Lower leg skin (tissue), 4 donors: ENCODE measurements at regions not wholly inside any gene's neighbourhood (a gene's known extent, or its start where the extent isn't known, plus 50 kb on each side); places are given as distances from the start of the nearest gene placed in this dataset.

ENCODE experiments used
- DNase-seq, 2 donors: peaks; one replicate each; pipeline ENCODE4 v3.0.0-alpha.2; 2019; ENCODE audit warnings: low spot score in 2 of 2
- H3K4me3 ChIP-seq: fragments of 200-600 bp; sonication (generic); 2 replicates; pipeline ENCODE4 v1.5.1; 2017; ENCODE audit warnings: mild to moderate bottlenecking, low read depth; ENCODE audit not compliant: poor library complexity, severe bottlenecking
- CTCF ChIP-seq, 3 donors: fragments of 450-650 bp; IDR thresholded peaks; one replicate each; pipeline ENCODE4 v1.5.1; 2016; ENCODE audit warnings: antibody characterized with exemption in 3 of 3, mild to moderate bottlenecking in 3 of 3, moderate library complexity in 2 of 3
- POLR2A ChIP-seq, 2 donors: fragments of 450-650 bp; IDR thresholded peaks; one replicate each; pipeline ENCODE4 v1.6.1; 2016 to 2017; ENCODE audit warnings: antibody characterized with exemption in 2 of 2, mild to moderate bottlenecking in 1 of 2, moderate library complexity in 1 of 2
- WGBS, 2 donors: methylation state at CpG; one replicate each; pipeline ENCODE4 v1.1.5; 2018; 5-methylcytosine and 5-hydroxymethylcytosine counted together
- intact Hi-C: fragments of 100-400 bp; cut with DNase I; formaldehyde crosslinking; loops from one replicate; pipeline ENCODE4 v1.15.0; 2023; ENCODE audit warnings: low total_unique reads

GRCh38 chr16:48887646-48888210, 277.7 kb upstream of the N4BP1 start:
- no peak overlapping the region for H3K4me3 ChIP-seq
- TF ChIP-seq CTCF (IDR thresholded peaks at IDR 0.05): no peak
- no peak for TF ChIP-seq POLR2A (IDR thresholded peaks at IDR 0.05)
- 44 to 50% methylated on average over 9 of the region's 9 CpGs for WGBS, 2 donors
- no peak for DNase-seq
- intact Hi-C loops: no loop called here

GRCh38 chr16:48885471-48885870, 275.5 kb upstream of the N4BP1 start:
- WGBS, 2 donors: 57 to 61% methylated on average over 9 of the region's 9 CpGs
- peak in 1 of 2 donors; percentile 52 for DNase-seq
- TF ChIP-seq CTCF (IDR thresholded peaks at IDR 0.05) (no peak), POLR2A (IDR thresholded peaks at IDR 0.05) (no peak)
- intact Hi-C loops: no loop called here
- no peak overlapping the region for H3K4me3 ChIP-seq

- no peak overlapping the region for H3K4me3 ChIP-seq
- intact Hi-C loops: no loop called here
- DNase-seq: peak in 1 of 2 donors; percentile 57
- 74 to 86% methylated on average over 2 of the region's 2 CpGs for WGBS, 2 donors
- TF ChIP-seq CTCF (IDR thresholded peaks at IDR 0.05) (no peak), POLR2A (IDR thresholded peaks at IDR 0.05) (no peak)
Measured at GRCh38 chr16:48881272-48881671, 271.3 kb upstream of the N4BP1 start.

GRCh38 chr16:48879223-48880122, 269.5 kb upstream of the N4BP1 start:
- DNase-seq: peak in 1 of 2 donors; percentile 9
- WGBS, 2 donors: 51 to 57% methylated on average over 14 of the region's 14 CpGs
- no peak overlapping the region for H3K4me3 ChIP-seq
- TF ChIP-seq CTCF (IDR thresholded peaks at IDR 0.05) (no peak), POLR2A (IDR thresholded peaks at IDR 0.05) (no peak)
- intact Hi-C loops: no loop called here

GRCh38 chr16:48877946-48878345, 268.0 kb upstream of the N4BP1 start:
- intact Hi-C loops: no loop called here
- H3K4me3 ChIP-seq: no peak overlapping the region
- TF ChIP-seq POLR2A (IDR thresholded peaks at IDR 0.05) (no peak), CTCF (IDR thresholded peaks at IDR 0.05) (no peak)
- peak in 1 of 2 donors; percentile 50 for DNase-seq
- 81 to 84% methylated on average over 3 of the region's 3 CpGs for WGBS, 2 donors
